MM.1S (cell line): ENCODE measurements at regions not wholly inside any gene's neighbourhood (a gene's known extent, or its start where the extent isn't known, plus 50 kb on each side); places are given as distances from the start of the nearest gene placed in this dataset.

Experiments
- CTCF ChIP-seq: fragments of 300-600 bp; sonication (generic); IDR thresholded peaks from 2 replicates; pipeline ENCODE4 v1.5.1; 2016; ENCODE audit warnings: antibody characterized with exemption, low read length, mixed read lengths
- EZH2 ChIP-seq: fragments of 300-600 bp; sonication (generic); optimal IDR thresholded peaks from 2 replicates; pipeline ENCODE3; 2017; ENCODE audit warnings: low read depth, mild to moderate bottlenecking, antibody characterized with exemption, low read length, mixed read lengths
- EZH2phosphoT487 ChIP-seq: fragments of 300-600 bp; sonication (generic); IDR thresholded peaks from 2 replicates; pipeline ENCODE4 v1.6.1; 2018; ENCODE audit warnings: antibody characterized with exemption, low read length

- TF ChIP-seq CTCF (no peak), EZH2 (no peak), EZH2phosphoT487 (no peak)
Measured at GRCh38 chr2:156704132-156704531, 268.0 kb downstream of the GPD2 start.
